GM15510 (cell line): ENCODE measurements at regions not wholly inside any gene's neighbourhood (a gene's known extent, or its start where the extent isn't known, plus 50 kb on each side); places are given as distances from the start of the nearest gene placed in this dataset.

Source experiments
- POLR2A ChIP-seq: IDR thresholded peaks from 3 replicates; pipeline ENCODE4 v1.6.1; 2011; ENCODE audit warnings: borderline replicate concordance; ENCODE audit not compliant: insufficient read length; ENCODE audit errors: extremely low read depth

- no peak for TF ChIP-seq POLR2A
These were observed 73.3 kb upstream of the E2F3 start for GRCh38 chr6:20328266-20328923.

DNA sequence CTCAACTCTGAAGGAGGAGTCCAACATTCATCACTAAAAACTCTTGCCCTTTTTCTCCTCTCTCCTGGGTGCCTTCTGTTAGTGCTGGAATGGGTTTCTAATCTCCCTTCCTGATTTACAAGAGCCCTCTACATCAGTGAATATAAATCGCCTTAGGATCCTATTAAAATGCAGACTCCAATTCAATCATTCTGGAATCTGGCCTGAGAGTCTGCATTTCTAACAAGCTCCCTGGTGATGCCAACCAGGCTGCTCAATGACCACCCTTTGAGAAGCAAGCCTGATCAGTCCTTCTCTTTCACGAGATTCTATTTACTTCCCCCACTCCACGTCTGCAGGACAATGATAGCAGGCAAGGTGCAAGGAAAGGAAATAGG is 72.8 kb upstream of the E2F3 start:
- TF ChIP-seq POLR2A = no peak

- no peak for TF ChIP-seq POLR2A
These were observed 70.6 kb upstream of the E2F3 start for GRCh38 chr6:20331042-20331441.

GRCh38 chr6:20331625-20332024 is 70.1 kb upstream of the E2F3 start:
- TF ChIP-seq POLR2A = no peak

GRCh38 chr6:20332441-20333006 is 69.2 kb upstream of the E2F3 start:
- no peak for TF ChIP-seq POLR2A

DNA sequence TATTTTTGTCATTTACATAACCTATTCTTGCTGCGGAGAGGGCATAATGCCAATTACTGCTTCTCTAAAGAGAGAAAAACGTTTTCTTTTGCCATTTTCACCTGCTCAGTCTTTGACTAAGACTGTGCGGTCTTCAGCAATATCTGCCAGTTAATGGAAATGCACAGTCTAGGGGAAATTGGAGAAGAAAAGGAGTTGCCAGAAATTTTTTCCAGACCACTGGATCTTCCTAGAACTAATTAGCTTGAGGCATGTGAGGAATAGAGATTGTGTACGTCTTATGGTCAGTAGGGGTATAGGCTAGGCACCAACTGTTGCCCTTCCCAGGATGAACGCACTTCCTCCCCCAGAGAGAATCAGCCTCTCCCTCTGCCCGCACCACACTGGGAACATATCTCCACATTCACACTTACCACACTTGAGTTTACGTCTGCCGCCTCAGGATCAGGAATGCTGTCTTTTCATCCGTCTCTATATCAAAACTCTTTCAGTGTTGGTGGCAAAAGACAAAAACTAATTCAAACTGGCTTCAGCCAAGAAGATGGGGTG is 67.9 kb upstream of the E2F3 start:
- no peak for TF ChIP-seq POLR2A

- no peak for TF ChIP-seq POLR2A
These were observed 67.3 kb upstream of the E2F3 start for GRCh38 chr6:20334334-20334733.

GRCh38 chr6:20334962-20335361 is 66.7 kb upstream of the E2F3 start:
- TF ChIP-seq POLR2A = no peak

GRCh38 chr6:20335872-20336271 is 65.8 kb upstream of the E2F3 start:
- no peak for TF ChIP-seq POLR2A

DNA sequence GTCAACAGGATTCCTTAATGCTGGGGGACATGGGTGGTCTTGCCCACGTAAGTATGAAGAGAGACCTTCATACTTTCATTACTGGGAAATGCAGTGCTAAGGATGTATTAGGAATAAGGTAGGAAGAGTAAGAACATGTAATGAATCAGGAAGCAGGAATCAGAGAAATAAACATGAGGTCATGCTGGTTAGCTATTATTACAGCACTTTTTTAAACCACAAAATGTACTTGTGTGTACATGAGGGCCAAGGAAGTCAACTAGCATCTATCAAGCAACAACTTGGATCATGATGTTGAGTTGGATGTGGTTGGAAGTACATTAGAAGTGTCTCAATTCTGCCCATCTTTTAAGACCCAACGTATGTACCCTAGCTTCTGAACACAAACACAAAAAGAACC is 63.5 kb upstream of the E2F3 start:
- no peak for TF ChIP-seq POLR2A

- no peak for TF ChIP-seq POLR2A
These were observed 61.4 kb upstream of the E2F3 start for GRCh38 chr6:20340068-20340848.

DNA sequence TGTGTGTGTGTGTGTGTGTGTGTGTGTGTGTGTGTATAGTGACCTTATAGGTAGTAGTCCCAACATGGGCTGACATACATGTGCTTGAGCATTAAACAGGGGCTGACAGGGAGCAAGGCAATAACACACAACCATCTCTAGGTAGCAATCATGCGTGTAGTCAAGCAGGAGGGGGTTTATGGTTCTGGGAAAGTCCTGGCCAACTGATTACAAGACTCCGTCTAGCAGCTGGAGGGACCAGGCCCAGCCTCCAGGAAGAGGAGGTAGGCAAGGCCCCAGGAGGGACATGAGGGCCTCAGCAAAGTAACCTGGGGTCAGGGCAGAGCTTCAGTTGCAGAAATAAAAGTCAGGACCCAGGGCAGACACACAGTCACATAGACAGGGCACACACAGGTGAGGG is 60.6 kb upstream of the E2F3 start:
- TF ChIP-seq POLR2A = no peak

- no peak for TF ChIP-seq POLR2A
These were observed 60.1 kb upstream of the E2F3 start for GRCh38 chr6:20341564-20341963.

DNA sequence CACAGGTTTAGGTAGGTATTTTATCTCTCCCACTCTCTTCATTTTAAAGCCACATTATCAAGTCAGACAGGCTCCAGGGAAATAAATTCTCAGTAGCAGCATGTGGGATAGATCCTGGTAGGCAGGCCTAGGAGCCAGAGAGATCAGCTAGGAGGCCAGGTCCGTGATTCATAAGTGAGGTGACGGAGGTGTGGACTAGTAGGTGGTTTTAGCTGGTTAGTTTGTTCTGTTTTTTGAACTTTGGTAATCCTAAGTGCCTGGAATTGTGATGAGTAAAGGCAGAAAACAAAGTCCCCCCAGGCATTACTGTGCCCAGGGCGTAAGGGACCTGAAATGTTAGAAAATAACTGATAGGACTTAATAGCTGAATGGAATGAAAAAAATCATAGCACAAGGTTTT is 53.6 kb upstream of the E2F3 start:
- TF ChIP-seq POLR2A = no peak

DNA sequence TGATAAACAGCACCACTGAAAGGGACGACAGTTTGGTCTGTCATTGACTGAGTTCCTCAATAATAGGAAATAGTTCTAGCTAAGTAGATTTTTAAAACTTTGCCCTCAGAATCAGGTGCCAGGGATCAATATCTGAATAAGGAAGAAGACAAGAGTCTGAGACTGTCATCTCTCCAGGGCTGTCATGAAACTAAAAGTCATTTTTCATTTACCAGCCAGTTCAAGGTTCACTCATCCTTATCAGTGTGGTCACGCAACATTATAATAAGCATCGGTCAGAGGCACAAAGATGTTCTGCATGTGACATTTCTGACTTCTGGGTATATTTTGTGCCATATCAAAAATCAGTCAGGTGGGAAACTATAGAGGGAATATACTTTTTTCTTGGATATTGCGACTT is 52.5 kb upstream of the E2F3 start:
- TF ChIP-seq POLR2A = no peak

GRCh38 chr6:20350215-20350614 is 51.5 kb upstream of the E2F3 start:
- TF ChIP-seq POLR2A = no peak
